GM18505 (cell line): ENCODE measurements at regions not wholly inside any gene's neighbourhood (a gene's known extent, or its start where the extent isn't known, plus 50 kb on each side); places are given as distances from the start of the nearest gene placed in this dataset.

ENCODE experiments used
- ATAC-seq: cut with Tn5 transposase; IDR thresholded peaks from one replicate; pipeline ENCODE4 v1.9.1; 2021; ENCODE audit not compliant: unreplicated experiment
- POLR2A ChIP-seq: IDR thresholded peaks from 4 replicates; pipeline ENCODE4 v1.6.1; 2011; ENCODE audit warnings: borderline replicate concordance; ENCODE audit not compliant: insufficient read depth, insufficient read length; ENCODE audit errors: extremely low read depth

GRCh38 chr5:58148254-58148775 is 311.6 kb downstream of the PLK2 start:
- TF ChIP-seq POLR2A: no peak
- no peak for ATAC-seq

GRCh38 chr5:58145397-58145934 is 314.4 kb downstream of the PLK2 start:
- TF ChIP-seq POLR2A: no peak
- ATAC-seq: no peak

DNA sequence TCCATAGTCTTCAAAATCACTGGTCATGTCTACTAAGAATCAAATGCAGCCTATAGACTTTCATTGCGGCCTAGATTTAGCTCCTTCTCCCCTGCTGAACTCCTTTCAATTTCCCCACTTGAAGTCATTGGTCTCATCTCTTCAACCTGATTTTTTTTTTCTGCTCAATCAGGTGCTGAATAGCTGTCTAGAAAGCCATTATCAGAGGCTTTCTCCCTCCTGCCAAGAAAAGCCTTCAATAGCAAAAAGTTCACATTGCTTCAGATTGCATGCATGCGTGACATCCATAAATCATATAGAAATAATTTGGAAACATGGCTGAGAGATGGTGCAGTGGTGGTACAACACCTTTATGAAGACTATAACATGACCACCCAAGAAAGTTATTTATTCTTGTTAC is 316.2 kb downstream of the PLK2 start:
- ATAC-seq: no peak
- no peak for TF ChIP-seq POLR2A

DNA sequence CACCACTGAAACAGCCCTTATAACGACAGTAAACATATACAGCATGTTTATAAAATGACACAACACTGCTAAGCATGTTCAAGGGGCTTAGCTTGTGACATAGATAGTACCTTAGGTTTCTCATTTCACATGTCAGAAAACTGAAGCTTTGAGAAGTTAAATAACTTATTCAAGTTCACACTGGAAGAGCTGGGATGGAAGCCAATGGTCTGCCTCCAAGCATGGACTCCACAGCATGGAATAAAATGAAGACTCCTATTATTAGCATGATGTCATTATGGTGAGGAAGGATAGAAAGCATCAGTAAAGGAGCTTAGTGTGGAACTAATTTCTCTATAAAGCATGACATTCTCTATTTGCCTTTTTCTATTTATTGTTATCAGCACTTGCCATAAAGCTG is 316.7 kb downstream of the PLK2 start:
- TF ChIP-seq POLR2A: no peak
- no peak for ATAC-seq

GRCh38 chr5:58138791-58139190 is 321.1 kb downstream of the PLK2 start:
- no peak for ATAC-seq
- no peak for TF ChIP-seq POLR2A

GRCh38 chr5:58136406-58136805 is 323.5 kb downstream of the PLK2 start:
- ATAC-seq: no peak
- no peak for TF ChIP-seq POLR2A

GRCh38 chr5:58135571-58136335 is 324.1 kb downstream of the PLK2 start:
- no peak for ATAC-seq
- TF ChIP-seq POLR2A: no peak

GRCh38 chr5:58133631-58134296 is 326.1 kb downstream of the PLK2 start:
- ATAC-seq: no peak
- no peak for TF ChIP-seq POLR2A

GRCh38 chr5:58133216-58133615 is 326.7 kb downstream of the PLK2 start:
- ATAC-seq: no peak

DNA sequence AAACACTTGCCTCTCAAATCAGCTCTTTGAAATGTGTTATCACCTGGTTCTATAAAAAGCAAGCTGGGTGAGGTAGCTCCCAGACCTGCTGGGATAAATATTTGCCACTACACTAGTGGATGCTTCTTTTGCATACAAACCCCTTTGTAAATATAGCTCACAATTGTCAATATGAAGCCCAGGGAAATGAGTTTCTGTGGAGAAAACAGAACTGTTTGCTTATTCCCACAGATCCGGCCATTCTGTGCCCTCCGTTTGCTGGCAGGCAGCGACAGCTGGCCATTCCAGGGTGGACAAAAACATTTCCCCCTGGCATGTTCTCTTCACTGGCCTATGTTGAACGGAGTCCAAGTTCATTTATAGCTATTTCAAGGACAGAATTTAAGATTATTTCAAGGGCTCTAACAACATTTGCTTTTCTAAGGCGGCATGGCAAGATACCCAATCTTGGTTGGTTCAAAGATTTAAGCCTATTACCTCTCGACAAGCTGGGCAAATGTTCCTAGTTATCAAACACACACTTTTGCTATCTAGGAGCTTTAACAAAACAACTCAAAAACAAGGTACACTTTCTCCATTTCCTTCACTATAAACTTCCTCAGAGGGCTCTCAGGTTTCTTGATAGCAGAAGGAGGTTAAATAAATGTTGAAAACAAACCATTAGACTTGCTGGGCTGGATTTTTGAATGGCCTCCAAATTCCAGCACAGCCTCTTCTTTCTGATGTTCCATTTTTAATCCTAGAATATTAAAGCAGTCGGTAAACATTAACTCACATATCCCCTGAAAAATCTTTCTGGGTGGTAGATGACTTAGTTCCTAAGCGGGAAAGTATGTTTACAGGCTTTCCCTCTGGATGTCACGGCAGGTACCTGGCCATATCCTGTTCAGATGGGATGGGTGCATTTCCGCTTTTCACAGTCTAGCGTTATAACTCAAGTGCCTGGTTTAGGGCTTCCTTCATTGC is 332.3 kb downstream of the PLK2 start:
- TF ChIP-seq POLR2A: no peak
- no peak for ATAC-seq

More at GRCh38 chr5:58133216-58133615, 326.7 kb downstream of the PLK2 start:
- no peak for TF ChIP-seq POLR2A

DNA sequence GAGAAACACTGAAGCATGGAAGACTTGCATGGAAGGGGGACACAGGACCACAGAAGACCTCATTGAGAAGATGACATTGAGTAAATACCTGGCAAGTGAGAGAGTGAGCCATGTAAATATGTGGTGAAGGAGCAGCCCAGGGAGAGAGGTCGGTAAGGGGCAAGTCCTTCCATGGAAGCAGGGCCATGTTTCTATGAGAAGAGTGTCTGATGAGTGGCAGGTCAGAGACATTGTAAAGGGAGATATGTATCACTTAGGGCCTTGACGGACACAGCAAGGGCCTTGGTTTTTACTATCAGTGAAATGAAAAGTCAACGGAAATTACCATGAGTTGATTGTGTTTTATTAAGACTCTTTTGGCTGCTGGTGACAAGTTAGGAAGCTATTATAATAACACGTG is 336.4 kb downstream of the PLK2 start:
- TF ChIP-seq POLR2A: no peak
- ATAC-seq: no peak

DNA sequence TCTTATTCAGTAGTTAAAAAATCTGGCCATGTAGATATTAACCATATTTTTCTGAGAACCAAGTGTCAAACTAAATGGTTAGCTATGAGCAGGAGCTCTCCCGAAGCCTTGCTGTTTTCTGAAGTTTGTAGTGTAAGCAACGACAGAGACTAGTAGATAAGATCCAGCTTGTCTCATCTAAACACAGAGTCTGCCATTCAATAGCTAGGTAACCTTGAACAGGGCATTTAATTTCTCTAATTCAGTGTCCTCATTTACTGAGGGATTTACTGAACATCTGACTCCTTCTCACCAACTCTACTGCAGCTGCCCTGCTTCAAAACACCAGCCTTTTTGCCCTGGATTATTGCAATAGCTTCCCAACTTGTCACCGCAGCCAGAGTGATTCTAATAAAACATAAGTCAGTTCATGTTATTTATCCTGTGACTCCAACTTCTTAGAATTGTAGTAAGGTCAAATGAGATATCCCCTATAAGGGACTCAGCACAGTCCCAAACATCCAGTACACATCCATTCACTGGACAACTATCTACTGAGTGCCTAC is 337.0 kb downstream of the PLK2 start:
- ATAC-seq: no peak
- no peak for TF ChIP-seq POLR2A
